Trophoblast cell (in vitro differentiated cells and primary cell): ENCODE measurements at regions not wholly inside any gene's neighbourhood (a gene's known extent, or its start where the extent isn't known, plus 50 kb on each side); places are given as distances from the start of the nearest gene placed in this dataset.
A peak's percentile ranks its signal among the peaks of the same experiment; 100 is the strongest.
"Not testable (repeated sequence)": the region's sequence is repeated elsewhere in the genome, so short reads cannot be mapped to it uniquely, and the experiment has no call there.

Experiments
- DNase-seq, 2 donors: peaks; one replicate each; pipeline ENCODE4 v3.0.0-alpha.2; 2016
- H2AFZ ChIP-seq: 2 replicates; pipeline ENCODE4 v1.6.1; 2013; ENCODE audit warnings: low read length, moderate library complexity, mild to moderate bottlenecking; ENCODE audit not compliant: insufficient read depth, poor library complexity
- H2AK5ac ChIP-seq: 2 replicates; pipeline ENCODE4 v1.6.1; 2013; ENCODE audit warnings: mild to moderate bottlenecking, low read length
- H2BK120ac ChIP-seq: 2 replicates; pipeline ENCODE4 v1.6.1; 2013; ENCODE audit warnings: low read length, mild to moderate bottlenecking, moderate library complexity; ENCODE audit not compliant: insufficient read depth, poor library complexity
- H2BK12ac ChIP-seq: 2 replicates; pipeline ENCODE4 v1.6.1; 2013; ENCODE audit warnings: mild to moderate bottlenecking, low read length, moderate library complexity
- H2BK5ac ChIP-seq: 2 replicates; pipeline ENCODE4 v1.6.1; 2013; ENCODE audit warnings: low read length, low read depth, moderate library complexity, mild to moderate bottlenecking; ENCODE audit not compliant: poor library complexity
- H3K14ac ChIP-seq: 2 replicates; pipeline ENCODE4 v1.6.1; 2013; ENCODE audit warnings: mild to moderate bottlenecking, low read length
- H3K18ac ChIP-seq: 2 replicates; pipeline ENCODE4 v1.6.1; 2013; ENCODE audit warnings: mild to moderate bottlenecking, low read length
- H3K23ac ChIP-seq: 2 replicates; pipeline ENCODE4 v1.6.1; 2013; ENCODE audit warnings: low read length
- H3K27ac ChIP-seq: 2 replicates; pipeline ENCODE4 v1.5.1; 2013; ENCODE audit warnings: low read depth, mild to moderate bottlenecking, inconsistent platforms, low read length, moderate library complexity
- H3K27me3 ChIP-seq: 2 replicates; pipeline ENCODE4 v1.6.1; 2013; ENCODE audit warnings: inconsistent platforms, mild to moderate bottlenecking, low read length, moderate library complexity; ENCODE audit not compliant: insufficient read depth
- H3K36me3 ChIP-seq, 2 experiments: 1 replicate in 1 of 2; 2 replicates in 1 of 2; pipeline ENCODE4 v1.6.1; 2013; ENCODE audit warnings: low read length in 2 of 2, mild to moderate bottlenecking in 2 of 2, moderate library complexity in 1 of 2; ENCODE audit not compliant: insufficient read depth in 2 of 2, control insufficient read depth in 1 of 2
- H3K4ac ChIP-seq: 2 replicates; pipeline ENCODE4 v1.6.1; 2013; ENCODE audit warnings: low read depth, mild to moderate bottlenecking, low read length, moderate library complexity
- H3K4me1 ChIP-seq, 2 experiments: 1 replicate in 1 of 2; 2 replicates in 1 of 2; pipeline ENCODE4 v1.6.1; 2013; ENCODE audit warnings: low read length in 2 of 2, mild to moderate bottlenecking in 2 of 2, moderate library complexity in 1 of 2; ENCODE audit not compliant: insufficient read depth in 2 of 2, control insufficient read depth in 1 of 2
- H3K4me2 ChIP-seq: 2 replicates; pipeline ENCODE4 v1.6.1; 2013; ENCODE audit warnings: inconsistent platforms, mild to moderate bottlenecking, low read length, moderate library complexity
- H3K4me3 ChIP-seq: 2 replicates; pipeline ENCODE4 v1.5.1; 2013; ENCODE audit warnings: mild to moderate bottlenecking, low read depth, low read length, inconsistent platforms
- H3K79me1 ChIP-seq: one replicate; pipeline ENCODE4 v1.6.1; 2013; ENCODE audit warnings: low read length
- H3K79me2 ChIP-seq: 2 replicates; pipeline ENCODE4 v1.6.1; 2013; ENCODE audit warnings: low read length, mild to moderate bottlenecking; ENCODE audit not compliant: control insufficient read depth, insufficient read depth, poor library complexity
- H3K9ac ChIP-seq: 2 replicates; pipeline ENCODE4 v1.6.1; 2013; ENCODE audit warnings: mild to moderate bottlenecking, low read length
- H3K9me3 ChIP-seq: 2 replicates; pipeline ENCODE4 v1.6.1; 2013; ENCODE audit warnings: low read depth, mild to moderate bottlenecking, control low read depth, inconsistent platforms, low read length; ENCODE audit not compliant: insufficient read depth
- H4K12ac ChIP-seq: 2 replicates; pipeline ENCODE4 v1.6.1; 2013; ENCODE audit warnings: low read depth, mild to moderate bottlenecking, low read length, moderate library complexity
- H4K8ac ChIP-seq: 2 replicates; pipeline ENCODE4 v1.6.1; 2013; ENCODE audit warnings: low read depth, mild to moderate bottlenecking, low read length, moderate library complexity
- H4K91ac ChIP-seq: one replicate; pipeline ENCODE4 v1.6.1; 2013; ENCODE audit warnings: low read depth, mild to moderate bottlenecking, low read length, moderate library complexity
- WGBS: extraction: QIAGEN DNeasy Blood & Tissue Kit; methylation state at CpG from one replicate; pipeline ENCODE4 v1.1.7; 2013; ENCODE audit warnings: missing lambda C conversion rate; ENCODE audit not compliant: insufficient read length, insufficient coverage; ENCODE audit errors: extremely low coverage; 5-methylcytosine and 5-hydroxymethylcytosine counted together

DNA sequence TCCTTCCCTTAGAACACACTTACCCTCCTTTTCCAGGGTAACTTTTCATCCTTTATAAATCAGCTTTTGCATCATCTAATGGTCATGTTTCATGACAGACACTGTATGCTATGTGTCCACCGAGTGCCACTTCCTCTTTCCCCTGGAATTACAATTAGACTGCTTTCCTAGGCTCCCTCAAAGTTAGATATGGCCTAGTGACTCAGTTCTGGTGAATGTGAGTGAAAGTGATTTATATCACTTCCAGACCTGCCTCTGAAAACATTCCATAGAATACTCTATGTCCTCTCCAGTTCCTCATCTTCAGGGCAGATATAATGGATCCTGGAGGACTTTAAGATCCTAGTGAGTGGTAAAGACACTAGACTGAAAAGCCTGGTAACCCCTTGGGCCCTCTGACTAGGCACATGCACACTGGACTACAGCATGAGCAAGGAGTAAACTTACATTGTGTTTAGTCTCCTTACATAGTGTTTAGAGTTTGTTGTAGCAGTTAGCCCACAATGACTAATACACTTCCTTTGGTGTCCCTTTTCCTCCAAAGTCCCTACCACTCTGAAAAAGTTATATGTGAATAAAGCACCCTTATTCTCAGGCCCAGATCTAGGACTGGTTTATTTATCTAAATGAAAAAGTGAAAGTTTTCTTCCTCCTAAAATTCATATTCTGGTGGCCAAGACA is 59.3 kb downstream of the GPR88 start:
- Histone ChIP-seq H2AK5ac (no peak overlapping the region), H3K4me2 (no peak overlapping the region), H3K23ac (no peak overlapping the region), H2BK5ac (no peak overlapping the region), H4K91ac (no peak overlapping the region), H2BK120ac (no peak overlapping the region), H3K9ac (no peak overlapping the region), H3K79me2 (no peaks in the 10 kb centered on the region), H4K12ac (no peak overlapping the region), H3K79me1 (no peaks in the 10 kb centered on the region), H2AFZ (no peak overlapping the region), H3K18ac (no peak overlapping the region), H3K4me1 (peaks cover 0 to 3% of the 10 kb centered on the region in 2 experiments), H3K36me3 (no peaks in the 10 kb centered on the region), H3K14ac (no peak overlapping the region), H3K4me3 (no peak overlapping the region), H3K27ac (peak overlapping the region; percentile 56), H3K27me3 (no peaks in the 10 kb centered on the region), H3K9me3 (no peaks in the 10 kb centered on the region), H3K4ac (no peak overlapping the region), H4K8ac (no peak overlapping the region), H2BK12ac (no peak overlapping the region)
- DNase-seq = peak; percentile 53 to 82
- WGBS = no CpG with 5 or more reads among the region's 1 CpG

DNA sequence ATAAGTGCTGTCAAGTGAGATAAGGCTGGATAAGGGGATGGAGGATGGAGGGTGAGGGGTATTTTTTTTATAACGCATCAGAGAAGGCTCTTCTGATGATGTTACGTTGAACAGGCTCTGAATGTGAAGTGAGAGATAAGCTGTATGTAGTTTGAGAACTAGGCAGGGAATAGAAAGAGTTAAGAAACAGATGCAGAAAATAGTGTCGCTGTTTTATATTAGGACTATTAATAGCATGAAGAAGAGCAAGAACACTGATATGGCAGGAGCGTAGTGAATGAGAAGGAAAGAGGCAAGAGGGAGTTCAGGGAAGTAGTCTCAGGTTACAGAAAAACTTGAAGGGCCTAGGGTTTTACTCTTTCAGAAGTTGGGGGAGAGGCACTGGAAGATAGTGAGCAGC is 59.8 kb downstream of the GPR88 start:
- Histone ChIP-seq H2BK12ac (no peak overlapping the region), H3K4me2 (no peak overlapping the region), H3K23ac (no peak overlapping the region), H3K79me1 (no peaks in the 10 kb centered on the region), H3K9me3 (no peaks in the 10 kb centered on the region), H3K18ac (no peak overlapping the region), H2BK120ac (no peak overlapping the region), H3K79me2 (no peaks in the 10 kb centered on the region), H2AK5ac (no peak overlapping the region), H3K9ac (no peak overlapping the region), H3K27me3 (no peaks in the 10 kb centered on the region), H3K4me3 (no peak overlapping the region), H2BK5ac (no peak overlapping the region), H3K36me3 (no peaks in the 10 kb centered on the region), H3K14ac (no peak overlapping the region), H2AFZ (no peak overlapping the region), H4K91ac (no peak overlapping the region), H3K27ac (no peak overlapping the region), H3K4me1 (peaks cover 0 to 3% of the 10 kb centered on the region in 2 experiments), H3K4ac (no peak overlapping the region), H4K12ac (no peak overlapping the region), H4K8ac (no peak overlapping the region)
- WGBS = 100% methylated on average over 1 of the region's 4 CpGs
- no peak for DNase-seq

DNA sequence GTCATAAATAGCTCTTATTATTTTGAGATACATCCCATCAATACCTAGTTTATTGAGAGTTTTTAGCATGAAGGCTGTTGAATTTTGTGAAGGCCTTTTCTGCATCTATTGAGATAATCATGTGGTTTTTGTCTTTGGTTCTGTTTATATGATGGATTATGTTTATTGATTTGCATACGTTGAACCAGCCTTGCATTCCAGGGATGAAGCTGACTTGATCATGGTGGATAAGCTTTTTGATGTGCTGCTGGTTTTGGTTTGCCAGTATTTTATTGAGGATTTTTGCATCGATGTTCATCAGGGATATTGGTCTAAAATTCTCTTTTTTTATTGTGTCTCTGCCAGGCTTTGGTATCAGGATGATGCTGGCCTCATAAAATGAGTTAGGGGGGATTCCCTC is 62.4 kb downstream of the GPR88 start:
- not testable (repeated sequence) for H3K4me2 ChIP-seq, H3K18ac ChIP-seq, H3K14ac ChIP-seq, H3K4me3 ChIP-seq, H2BK5ac ChIP-seq, H3K36me3 ChIP-seq, H3K27ac ChIP-seq, H3K79me2 ChIP-seq, H4K12ac ChIP-seq, DNase-seq, H4K91ac ChIP-seq, H2BK120ac ChIP-seq, H2BK12ac ChIP-seq, H3K4ac ChIP-seq, H3K27me3 ChIP-seq, H2AK5ac ChIP-seq, H3K79me1 ChIP-seq, H3K9me3 ChIP-seq, H2AFZ ChIP-seq, H3K4me1 ChIP-seq, H3K23ac ChIP-seq, H4K8ac ChIP-seq, H3K9ac ChIP-seq
- WGBS = no CpG with 5 or more reads among the region's 2 CpGs

DNA sequence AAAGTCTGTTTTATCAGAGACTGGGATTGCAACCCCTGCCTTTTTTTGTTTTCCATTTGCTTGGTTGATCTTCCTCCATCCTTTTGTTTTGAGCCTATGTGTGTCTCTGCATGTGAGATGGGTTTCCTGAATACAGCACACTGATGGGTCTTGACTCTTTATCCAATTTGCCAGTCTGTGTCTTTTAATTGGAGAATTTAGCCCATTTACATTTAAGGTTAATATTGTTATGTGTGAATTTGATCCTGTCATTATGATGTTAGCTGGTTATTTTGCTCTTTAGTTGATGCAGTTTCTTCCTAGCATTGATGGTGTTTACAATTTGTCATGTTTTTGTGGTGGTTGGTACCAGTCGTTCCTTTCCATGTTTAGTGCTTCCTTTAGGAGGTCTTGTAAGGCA is 64.1 kb downstream of the GPR88 start:
- H2BK12ac ChIP-seq, H2AK5ac ChIP-seq, H3K9me3 ChIP-seq, DNase-seq, H3K27ac ChIP-seq, H3K27me3 ChIP-seq, H3K9ac ChIP-seq, H3K23ac ChIP-seq, H2BK5ac ChIP-seq, H4K12ac ChIP-seq, H3K4me3 ChIP-seq, H3K79me1 ChIP-seq, H2BK120ac ChIP-seq, H3K4me2 ChIP-seq, H3K4me1 ChIP-seq, H2AFZ ChIP-seq, H3K79me2 ChIP-seq, H4K91ac ChIP-seq, H3K4ac ChIP-seq, H3K14ac ChIP-seq, H4K8ac ChIP-seq, H3K18ac ChIP-seq, H3K36me3 ChIP-seq: not testable (repeated sequence)
- no CpG with 5 or more reads among the region's 1 CpG for WGBS
